Nephron progenitor cell (in vitro differentiated cells): ENCODE measurements at regions not wholly inside any gene's neighbourhood (a gene's known extent, or its start where the extent isn't known, plus 50 kb on each side); places are given as distances from the start of the nearest gene placed in this dataset.

Source experiments
- DNase-seq: peaks from one replicate; pipeline ENCODE4 v3.0.0; 2021
- H3K27ac Mint-ChIP-seq: 2 replicates; pipeline ENCODE4 v1.8.0; 2021; ENCODE audit warnings: mild to moderate bottlenecking, moderate library complexity, mixed read lengths
- H3K27me3 Mint-ChIP-seq: 2 replicates; pipeline ENCODE4 v1.8.0; 2021; ENCODE audit warnings: mild to moderate bottlenecking, low read depth, mixed read lengths; ENCODE audit not compliant: poor library complexity
- H3K36me3 Mint-ChIP-seq: 2 replicates; pipeline ENCODE4 v1.8.0; 2021; ENCODE audit warnings: low read depth, mixed read lengths
- H3K4me1 Mint-ChIP-seq: 2 replicates; pipeline ENCODE4 v1.8.0; 2021; ENCODE audit warnings: mixed read lengths
- H3K4me3 Mint-ChIP-seq: 2 replicates; pipeline ENCODE4 v1.8.0; 2021; ENCODE audit warnings: mild to moderate bottlenecking, moderate library complexity, mixed read lengths
- H3K9me3 Mint-ChIP-seq: 2 replicates; pipeline ENCODE4 v1.8.0; 2021; ENCODE audit warnings: mild to moderate bottlenecking, moderate library complexity, mixed read lengths
- TF ChIP-seq, protein P1 (sequence below): fragments of 200-600 bp; sonication (generic); IDR thresholded peaks from 2 replicates; pipeline ENCODE4 v1.5.0; 2021; ENCODE audit warnings: antibody characterized with exemption

DNA sequence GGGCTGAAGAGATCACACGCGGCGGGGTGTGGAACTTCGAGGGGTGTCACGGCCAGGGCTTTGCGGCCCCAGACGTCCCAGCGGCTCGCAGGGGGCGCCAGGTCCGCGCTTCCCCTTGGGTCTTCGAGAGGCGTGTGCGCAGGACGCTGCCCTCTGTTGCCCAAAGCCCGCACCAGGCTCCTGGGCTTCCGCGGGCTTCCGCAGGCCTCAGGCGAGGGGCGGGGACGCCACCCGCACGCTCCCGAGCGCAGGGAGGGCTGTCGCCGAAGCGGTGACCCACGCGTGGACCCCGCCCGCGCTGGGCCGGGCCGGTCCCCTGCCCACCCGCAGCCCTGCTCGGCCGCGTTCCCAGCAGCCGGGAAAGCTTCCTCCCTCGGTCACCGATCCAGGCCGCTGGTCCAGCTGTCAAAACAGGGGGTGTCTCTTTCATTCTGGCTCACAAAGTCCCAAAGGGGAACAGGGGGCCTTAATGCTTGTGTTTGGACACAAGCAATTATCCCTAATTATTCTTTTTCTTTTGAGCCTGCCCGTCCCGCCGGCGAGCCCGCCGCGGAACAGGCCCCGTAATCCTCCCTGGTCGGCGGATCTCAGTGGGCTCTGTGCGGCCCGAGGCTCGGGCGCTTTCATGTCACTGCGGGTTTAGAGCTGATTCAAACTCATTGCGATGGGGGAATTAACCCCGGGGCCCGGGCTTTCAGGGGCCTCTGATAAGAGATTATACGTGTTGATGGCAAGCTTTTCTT, 60.6 kb downstream of the TMEM174 start:
- H3K4me3 Mint-ChIP-seq, result peak overlapping the region; percentile 79
- H3K36me3 Mint-ChIP-seq, result no peaks in the 10 kb centered on the region
- peaks cover 81% of the 10 kb centered on the region for H3K27me3 Mint-ChIP-seq
- H3K4me1 Mint-ChIP-seq, result peaks cover 38% of the 10 kb centered on the region
- TF ChIP-seq, protein P1, sequence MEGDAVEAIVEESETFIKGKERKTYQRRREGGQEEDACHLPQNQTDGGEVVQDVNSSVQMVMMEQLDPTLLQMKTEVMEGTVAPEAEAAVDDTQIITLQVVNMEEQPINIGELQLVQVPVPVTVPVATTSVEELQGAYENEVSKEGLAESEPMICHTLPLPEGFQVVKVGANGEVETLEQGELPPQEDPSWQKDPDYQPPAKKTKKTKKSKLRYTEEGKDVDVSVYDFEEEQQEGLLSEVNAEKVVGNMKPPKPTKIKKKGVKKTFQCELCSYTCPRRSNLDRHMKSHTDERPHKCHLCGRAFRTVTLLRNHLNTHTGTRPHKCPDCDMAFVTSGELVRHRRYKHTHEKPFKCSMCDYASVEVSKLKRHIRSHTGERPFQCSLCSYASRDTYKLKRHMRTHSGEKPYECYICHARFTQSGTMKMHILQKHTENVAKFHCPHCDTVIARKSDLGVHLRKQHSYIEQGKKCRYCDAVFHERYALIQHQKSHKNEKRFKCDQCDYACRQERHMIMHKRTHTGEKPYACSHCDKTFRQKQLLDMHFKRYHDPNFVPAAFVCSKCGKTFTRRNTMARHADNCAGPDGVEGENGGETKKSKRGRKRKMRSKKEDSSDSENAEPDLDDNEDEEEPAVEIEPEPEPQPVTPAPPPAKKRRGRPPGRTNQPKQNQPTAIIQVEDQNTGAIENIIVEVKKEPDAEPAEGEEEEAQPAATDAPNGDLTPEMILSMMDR, result peak; percentile 8
- no peak overlapping the region for H3K27ac Mint-ChIP-seq
- DNase-seq, result peak; percentile 55
- H3K9me3 Mint-ChIP-seq, result no peaks in the 10 kb centered on the region

DNA sequence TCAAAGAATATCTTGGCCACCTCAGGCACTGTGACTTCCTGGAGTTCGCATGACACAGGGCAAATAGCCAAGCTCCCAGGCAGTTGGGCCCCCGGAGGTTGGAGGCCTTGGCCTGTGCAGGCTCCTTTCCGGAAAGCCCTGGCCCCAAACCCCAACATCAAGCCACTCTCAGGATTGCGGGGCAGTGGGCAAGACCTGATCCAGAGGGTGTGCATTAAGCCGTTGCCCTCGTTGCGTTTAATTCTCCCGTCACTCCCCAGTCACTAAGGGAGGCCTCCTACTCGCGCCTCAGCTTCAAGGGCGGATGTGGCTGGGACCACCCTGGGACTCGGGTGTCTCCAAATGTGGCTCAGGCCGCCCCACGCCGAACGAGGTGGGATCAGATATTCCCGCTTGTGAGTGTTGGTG, 60.1 kb downstream of the TMEM174 start:
- Mint-ChIP-seq H3K9me3 (no peaks in the 10 kb centered on the region), H3K4me3 (peak overlapping the region; percentile 63), H3K27me3 (peaks cover 86% of the 10 kb centered on the region), H3K4me1 (peaks cover 38% of the 10 kb centered on the region), H3K36me3 (no peaks in the 10 kb centered on the region), H3K27ac (no peak overlapping the region)
- TF ChIP-seq, protein P1, result no peak
- peak; percentile 30 for DNase-seq

DNA sequence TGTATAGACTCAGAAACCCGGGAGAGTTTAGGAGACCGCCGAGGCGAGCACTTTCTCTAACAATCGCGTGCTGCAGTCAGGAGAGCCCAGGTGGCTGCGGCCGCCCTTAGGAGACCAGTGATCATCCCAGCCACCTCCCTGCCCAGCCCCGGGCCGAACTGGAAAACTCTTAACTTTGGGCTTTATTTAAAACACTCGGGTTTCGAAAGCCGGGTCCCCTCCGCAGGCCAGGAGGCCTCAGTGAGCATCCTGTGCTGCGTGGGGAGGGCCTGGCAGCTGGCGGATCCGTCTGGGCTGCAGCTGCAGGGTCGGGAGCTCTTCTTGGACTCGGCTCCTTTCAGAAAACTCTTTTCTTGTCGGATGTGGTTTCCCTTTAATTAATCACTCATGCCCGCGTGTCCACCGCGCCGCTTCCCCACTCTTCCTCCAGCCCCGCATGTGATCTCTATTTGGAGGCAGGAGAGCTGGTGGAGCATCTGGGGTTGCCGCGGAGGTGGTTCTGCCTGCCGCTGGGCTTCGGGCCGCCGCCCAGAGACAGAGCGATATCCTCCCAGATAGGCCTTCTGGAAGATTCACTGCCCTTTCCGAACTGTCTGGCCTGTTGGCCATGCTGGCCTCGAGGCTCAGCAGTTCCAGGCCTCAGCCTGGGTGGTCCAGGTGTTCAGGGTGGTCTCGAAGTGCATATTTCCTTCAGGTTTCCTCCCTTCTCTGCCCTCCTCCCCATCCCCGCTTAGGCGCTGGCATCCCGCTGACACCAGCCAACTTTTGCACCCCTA, 59.5 kb downstream of the TMEM174 start:
- H3K4me1 Mint-ChIP-seq, result peaks cover 38% of the 10 kb centered on the region
- no peak overlapping the region for H3K27ac Mint-ChIP-seq
- H3K9me3 Mint-ChIP-seq, result no peaks in the 10 kb centered on the region
- no peaks in the 10 kb centered on the region for H3K36me3 Mint-ChIP-seq
- DNase-seq, result peak; percentile 47
- TF ChIP-seq, protein P1, result no peak
- H3K27me3 Mint-ChIP-seq, result peaks cover 90% of the 10 kb centered on the region
- H3K4me3 Mint-ChIP-seq, result peak overlapping the region; percentile 63

DNA sequence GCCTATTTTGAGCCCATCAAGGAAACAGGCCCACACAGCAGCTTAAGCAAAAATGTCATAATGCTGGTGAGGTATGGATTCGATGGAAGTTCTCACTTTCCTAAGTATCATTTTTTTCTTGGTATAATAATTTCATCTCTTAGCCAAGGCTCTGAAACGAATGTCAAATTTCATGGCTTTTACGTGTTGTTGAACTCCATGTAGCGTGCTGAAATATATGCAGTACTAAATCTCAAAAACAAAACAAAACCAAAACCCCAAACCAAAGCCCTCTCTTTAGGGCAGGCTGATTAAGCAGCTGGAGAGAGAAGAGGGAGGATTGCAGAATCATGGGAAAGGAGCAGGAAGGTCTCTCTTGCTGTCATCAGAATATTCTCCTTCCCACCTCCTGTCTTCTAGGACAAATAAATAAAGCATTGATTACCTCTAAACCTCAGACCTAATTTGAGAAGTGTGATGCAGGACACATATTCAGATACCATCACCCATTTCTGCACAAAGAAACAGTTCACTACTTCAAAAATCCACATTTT, 58.3 kb downstream of the TMEM174 start:
- H3K27me3 Mint-ChIP-seq, result peaks cover 93% of the 10 kb centered on the region
- H3K4me1 Mint-ChIP-seq, result peaks cover 38% of the 10 kb centered on the region
- TF ChIP-seq, protein P1, result no peak
- H3K4me3 Mint-ChIP-seq, result peak overlapping the region; percentile 34
- H3K36me3 Mint-ChIP-seq, result no peaks in the 10 kb centered on the region
- H3K9me3 Mint-ChIP-seq, result no peaks in the 10 kb centered on the region
- no peak for DNase-seq
- H3K27ac Mint-ChIP-seq, result no peak overlapping the region

DNA sequence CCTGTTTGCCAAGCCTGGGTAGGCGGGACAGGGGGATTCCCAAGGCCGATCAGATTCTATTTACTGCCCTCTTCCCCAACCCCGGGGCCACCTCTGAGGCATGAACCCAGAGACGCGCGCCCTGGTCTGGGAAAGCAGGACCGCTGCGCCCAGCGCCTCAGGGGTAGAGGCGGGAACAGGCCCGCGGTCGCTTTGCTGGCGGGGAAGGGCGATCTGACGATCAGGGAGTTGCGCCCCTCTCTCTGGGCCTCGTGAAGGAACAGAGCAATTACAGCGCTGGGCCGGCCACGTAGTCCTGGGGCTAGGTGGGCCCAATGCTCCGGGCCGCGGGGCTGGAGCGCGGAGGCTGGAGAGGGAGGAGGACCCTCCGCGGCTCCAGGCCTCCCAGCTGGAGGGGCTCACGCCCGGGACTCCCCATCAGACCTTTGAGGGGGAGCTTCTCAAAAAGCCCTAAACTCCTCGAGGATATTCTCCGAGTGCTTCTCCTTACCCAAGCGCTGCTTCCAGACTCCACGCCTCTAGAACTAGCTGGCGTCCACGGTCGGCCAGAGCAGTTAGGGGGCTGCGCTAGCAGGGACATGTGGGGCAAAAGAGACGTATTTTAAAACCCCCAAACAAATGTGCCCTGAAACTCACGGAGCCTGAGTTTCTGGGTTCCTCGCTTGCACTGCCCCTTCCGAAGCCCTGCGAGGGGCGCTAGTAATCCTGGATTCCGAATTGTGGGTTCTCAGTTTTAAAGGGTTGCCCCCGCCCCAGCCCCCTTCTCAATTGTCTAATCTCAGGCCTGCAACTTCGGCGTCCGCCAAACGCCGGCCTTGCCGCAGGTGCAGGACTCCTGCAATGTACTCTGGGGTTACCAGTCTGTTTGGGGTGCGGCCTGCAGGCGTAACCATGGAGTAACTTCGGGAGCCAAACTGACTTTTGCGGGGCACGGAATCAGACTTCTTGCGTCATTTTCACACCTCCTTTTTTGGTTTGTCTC, 57.6 kb downstream of the TMEM174 start:
- TF ChIP-seq, protein P1, result no peak
- no peaks in the 10 kb centered on the region for H3K36me3 Mint-ChIP-seq
- no peak overlapping the region for H3K27ac Mint-ChIP-seq
- peak overlapping the region; percentile 55 for H3K4me3 Mint-ChIP-seq
- H3K9me3 Mint-ChIP-seq, result no peaks in the 10 kb centered on the region
- peaks cover 38% of the 10 kb centered on the region for H3K4me1 Mint-ChIP-seq
- DNase-seq, result peak; percentile 67
- peaks cover 93% of the 10 kb centered on the region for H3K27me3 Mint-ChIP-seq
